NCI-H345 treated with DMSO at 0.1 percent for 48 hours (cell line): ENCODE measurements at regions not wholly inside any gene's neighbourhood (a gene's known extent, or its start where the extent isn't known, plus 50 kb on each side); places are given as distances from the start of the nearest gene placed in this dataset.
A peak's percentile ranks its signal among the peaks of the same experiment; 100 is the strongest.

Experiments
- DNase-seq: peaks from one replicate; lab custom pipeline; 2025; ENCODE audit not compliant: unreplicated experiment; lab: John Stamatoyannopoulos, UW

DNA sequence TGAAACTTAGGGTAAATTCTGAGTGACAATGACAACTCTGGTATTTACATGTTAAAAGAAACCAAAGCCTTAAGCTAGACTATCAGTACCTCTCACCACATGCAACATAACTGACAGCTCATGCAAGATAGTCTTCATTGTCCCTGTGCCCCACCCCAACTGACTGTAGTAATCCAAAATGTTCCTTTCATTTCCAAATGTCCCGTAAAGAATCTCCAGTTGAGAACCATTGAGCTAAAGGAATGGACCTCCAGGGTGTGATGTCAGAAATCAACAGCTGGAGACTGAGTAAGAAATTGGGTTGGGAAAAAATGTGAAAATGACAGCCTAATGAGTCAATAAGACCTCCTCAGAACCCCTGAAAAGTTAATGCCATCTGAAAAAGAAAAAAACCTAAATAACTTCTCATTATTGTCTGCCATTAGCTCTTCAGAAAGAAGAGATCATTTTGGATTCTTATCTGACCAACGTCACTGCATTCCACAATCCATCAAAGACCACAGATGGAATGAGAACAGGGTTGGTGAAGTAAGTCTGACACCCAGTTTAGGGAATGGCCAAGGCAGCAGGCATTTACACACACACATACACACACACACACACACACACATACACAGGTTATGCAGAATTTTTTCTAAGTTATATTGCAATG lies 51.7 kb upstream of the ACVR2A start:
- DNase-seq = no peak

DNA sequence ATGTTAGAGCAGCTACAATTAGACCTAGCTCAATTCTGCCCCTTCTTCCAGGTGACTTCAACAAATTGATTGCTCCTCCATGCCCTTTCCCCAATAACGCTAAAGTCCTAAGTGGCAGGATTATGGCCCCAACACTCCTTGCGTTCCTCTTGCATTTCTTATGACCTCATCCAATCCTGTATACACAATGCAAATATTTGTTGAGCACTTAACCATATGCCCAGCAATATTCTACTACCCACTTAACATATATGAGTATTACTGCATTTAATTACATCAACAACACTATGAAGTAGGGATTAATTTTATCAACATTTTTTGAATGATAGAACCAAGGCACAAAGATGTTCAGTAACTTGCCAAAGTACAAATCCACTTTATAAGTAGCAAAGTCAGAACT lies 54.2 kb upstream of the ACVR2A start:
- DNase-seq = no peak

DNA sequence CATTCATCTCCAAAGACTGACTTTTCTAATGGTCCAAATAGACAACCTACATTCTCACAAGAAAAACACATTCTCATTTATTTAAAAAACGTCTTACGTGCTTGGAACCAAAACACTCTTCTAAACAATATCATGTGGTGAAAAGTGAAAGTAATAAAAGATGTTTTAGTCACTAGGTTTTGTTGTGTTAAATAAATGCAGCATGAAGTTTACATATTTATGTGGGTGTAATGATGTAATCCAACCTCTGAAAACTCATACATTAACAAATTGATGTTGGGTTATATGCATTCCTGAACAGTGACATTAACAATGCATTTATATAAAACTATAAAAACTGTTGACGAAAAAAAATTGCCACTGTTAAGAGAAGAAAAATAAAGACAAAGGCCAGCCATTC lies 55.1 kb upstream of the ACVR2A start:
- no peak for DNase-seq

DNA sequence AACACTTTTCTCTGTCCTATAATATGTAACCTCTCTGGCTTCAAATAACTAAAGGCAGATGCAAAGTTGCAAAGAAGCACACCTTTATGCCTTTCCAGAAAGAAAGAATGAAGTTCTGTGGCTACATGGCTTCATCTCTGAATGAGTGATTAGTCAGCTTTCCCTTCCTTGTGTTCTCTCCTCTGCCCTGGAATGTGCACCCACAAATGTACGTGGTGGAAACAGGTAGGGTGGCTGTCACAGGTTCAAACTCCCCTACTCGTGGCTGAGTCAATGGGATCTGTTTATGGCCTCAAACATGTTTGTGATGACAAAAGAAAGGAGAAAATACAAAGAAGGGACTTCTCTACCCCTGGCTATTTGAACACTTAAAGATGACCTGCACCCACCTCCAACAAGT lies 55.5 kb upstream of the ACVR2A start:
- DNase-seq = no peak

DNA sequence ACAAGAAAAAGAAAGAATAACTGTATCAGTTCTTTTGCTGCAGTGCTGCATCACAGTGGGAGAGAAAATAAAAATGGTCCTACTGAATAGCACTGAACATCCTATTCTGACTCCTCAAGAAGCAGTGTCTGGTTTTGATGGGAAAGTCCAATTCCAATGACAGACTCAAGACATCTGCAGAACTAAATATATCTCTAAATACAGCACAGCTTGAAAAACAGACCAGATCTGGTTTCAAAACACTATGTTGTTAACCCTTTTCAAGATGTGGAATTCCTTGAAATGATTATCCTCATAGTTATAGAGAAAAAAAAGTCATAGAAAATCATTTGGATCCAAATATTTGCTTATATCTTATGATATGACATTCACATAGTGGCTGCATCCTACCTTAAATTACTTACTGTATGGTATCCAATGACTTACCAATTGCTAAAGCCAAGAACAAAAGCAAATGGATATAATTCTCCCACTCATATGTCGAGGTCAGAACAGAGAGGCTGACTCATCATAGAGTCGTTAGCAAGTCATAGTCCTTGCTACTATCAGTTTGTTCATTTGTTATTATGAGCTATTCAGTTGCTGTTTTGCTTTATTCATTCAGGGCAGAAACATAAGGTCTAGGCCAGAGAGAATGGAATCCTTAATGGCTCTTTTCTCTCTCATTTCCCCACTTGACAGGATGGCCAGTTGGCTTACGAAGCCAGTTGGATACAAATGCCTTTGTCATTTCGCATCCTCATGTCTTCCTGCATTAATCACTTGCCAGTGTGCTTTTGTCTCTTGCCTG lies 62.5 kb upstream of the ACVR2A start:
- DNase-seq = no peak

DNA sequence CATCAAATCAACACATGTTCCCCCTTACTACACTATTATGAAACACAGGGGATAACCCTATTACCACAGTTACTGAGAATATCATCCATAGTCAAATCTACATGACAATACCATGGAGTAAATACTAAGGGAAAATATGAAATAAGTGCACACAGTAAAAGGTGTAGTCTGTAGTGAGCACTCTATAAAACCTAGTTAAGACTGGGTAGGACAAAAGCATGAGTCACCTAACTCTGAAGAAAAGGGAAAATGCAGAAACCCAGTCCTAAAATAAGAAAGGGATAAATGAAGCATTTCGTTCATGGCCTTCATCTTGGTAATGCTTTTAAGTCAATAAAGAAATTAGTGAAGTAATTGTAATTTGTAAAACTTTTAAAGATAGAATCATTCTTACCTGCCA lies 65.4 kb upstream of the ACVR2A start:
- DNase-seq = no peak

DNA sequence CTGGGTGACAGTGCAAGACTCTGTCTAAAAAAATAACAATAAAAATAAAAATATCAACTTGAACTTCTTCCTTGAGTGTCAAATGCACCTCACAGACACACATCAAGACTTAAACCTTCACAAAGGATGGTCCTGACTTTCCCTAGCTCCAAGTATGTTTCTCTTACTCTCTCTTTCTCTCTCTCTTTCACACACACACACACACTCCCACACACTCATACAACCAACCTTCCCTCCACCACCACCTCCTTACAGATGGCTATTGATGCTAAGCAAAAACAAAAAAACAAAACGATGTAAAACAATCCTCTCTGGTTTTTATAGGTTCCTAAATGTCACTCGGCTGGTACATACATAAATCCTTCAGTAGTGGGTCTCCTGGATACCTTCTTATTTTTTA lies 67.4 kb upstream of the ACVR2A start:
- DNase-seq = no peak

DNA sequence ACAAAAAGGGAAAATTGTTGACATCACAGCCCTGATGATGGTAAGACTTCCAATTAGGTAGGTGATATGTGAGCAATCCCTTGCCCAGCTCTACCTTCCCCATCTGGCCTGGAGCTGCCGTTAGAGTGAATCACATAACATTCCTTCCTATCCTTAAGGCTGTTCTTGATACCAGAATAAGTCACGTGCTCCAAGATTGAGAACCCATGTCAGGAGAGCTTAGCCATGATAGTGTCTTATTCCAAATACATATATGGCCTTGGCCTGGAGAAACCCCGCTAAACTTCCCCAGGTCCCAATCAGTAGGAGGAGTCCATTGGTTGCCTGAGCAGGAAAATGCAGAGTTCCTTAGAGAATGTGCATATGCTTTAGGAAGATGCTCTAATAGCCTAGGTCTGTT lies 70.0 kb upstream of the ACVR2A start:
- DNase-seq = no peak

DNA sequence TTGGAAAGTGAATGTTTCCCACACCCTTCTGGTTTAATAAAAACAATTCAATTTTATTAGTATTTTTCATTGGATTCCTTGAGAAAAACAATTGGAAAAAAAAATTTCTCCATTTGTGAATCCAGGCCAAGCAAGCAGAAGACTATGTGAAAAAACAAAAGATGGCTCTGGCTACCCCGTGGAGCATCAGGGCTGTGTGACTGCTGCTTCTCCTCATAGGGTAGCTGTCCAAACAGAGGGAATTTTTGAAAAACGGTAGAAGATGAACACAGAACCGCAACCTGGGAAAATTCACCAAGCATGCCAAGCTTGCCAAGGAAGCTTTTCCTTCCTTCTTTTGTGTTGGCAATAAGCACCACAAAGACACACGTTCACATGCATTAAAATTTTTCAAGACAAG lies 71.3 kb upstream of the ACVR2A start:
- no peak for DNase-seq

DNA sequence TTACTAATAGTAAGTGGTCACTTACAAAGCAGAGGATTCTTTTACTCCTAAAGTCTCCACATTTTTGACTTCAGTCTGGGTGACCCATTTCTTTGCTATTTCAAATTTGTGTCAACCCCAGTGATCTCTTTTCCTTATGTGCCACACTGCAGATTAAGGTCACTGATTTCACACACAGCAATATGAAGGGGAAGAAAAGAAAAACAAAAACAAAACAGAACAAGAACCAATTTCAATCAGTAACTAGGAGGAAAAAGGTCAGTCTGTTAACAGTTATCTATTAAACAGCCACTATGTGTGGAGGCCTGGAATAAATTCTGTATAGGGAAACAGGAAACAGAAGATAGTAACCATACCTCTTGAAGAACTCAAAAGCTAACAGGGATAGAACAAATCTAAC lies 72.0 kb upstream of the ACVR2A start:
- DNase-seq = no peak

DNA sequence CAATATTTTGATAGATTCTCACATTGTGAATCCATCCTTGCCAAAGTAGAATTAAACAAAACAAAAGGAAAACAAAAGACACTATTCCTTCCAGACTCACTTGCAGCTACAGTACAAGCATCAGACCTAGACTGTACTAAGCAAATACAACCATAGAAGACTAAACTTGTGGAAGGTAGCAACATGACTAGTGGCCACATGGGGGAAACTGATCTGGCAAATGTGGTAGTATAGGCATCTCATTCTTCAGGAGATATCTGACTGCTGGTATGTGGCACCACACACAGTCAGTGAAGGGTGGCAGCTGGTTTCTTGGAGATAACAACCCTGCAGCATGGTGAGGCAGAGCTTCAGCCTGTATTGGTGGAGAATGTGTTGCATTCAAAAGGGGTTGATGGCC lies 81.0 kb upstream of the ACVR2A start:
- DNase-seq = no peak

DNA sequence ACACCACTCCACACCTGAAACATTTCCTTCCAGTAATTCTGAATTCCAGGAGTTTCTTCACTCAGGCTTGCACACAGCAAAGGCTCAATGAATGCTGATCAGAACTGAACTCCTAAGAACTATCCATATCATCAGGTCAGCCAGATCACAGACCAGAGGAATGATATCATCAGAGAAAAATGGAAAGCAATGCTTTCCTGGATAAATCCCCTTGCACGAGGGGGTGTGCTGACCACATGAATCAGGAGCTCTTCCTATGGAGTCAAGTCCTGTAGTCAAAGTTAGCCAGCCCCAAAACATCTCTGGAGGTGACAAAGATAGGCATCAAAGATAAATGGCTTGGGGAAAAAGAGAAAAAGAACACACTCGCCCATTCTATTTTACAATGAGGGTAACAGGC lies 83.8 kb upstream of the ACVR2A start:
- no peak for DNase-seq

DNA sequence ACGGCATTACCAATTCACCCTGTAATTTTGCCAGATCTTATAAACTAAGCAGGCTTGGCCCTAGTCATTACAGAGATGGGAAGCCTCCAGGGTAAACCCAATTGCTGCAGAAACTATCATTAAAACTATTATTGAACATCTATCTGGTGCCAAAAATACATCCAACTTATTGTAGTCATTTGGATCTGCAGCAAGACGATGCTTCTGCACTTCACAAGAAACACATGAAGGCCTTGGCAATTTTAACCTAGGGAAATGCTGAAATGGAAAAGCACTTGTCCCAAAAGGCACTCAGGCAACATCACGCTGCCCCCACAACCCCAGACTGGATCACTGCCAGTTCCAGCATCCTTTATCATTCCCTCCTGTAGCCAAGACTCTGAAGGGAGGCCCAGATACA lies 85.3 kb upstream of the ACVR2A start:
- no peak for DNase-seq

DNA sequence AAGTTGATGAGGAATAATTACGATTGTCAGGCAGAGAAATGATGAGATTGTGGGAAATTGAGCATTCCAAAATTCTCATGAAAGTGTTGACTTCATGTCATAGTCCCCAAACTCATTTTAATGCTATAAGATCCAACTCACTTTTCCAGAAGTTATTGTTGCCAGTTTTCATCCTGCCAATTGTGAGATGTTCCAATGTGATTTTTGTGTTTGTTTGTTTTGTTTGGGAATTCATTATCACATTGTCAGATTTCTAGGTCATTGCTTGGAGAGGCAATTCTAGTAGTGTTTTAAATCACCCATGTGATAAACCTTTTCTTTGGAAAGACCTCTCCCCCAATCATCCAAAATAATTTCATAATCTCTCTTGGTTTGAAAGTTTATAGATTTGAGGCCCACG lies 86.0 kb upstream of the ACVR2A start:
- no peak for DNase-seq

DNA sequence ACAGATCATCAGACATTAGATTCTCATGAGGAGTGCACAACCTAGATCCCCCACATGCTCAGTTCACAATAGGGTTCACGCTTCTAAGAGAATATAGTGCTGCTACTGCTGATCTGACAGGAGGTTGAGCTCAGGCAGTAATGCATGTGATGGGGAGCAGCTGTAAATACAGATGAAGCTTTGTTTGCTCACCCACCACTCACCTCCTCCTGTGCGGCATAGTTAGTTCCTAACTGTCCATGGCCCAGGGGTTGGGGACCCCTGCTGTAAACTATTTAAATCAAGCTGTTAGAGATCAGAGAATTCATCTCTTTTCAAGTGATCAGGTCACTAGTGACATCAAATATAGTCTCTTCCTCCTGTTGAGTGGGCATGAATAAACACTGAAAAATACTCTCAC lies 88.8 kb upstream of the ACVR2A start:
- peak; percentile 69 for DNase-seq

DNA sequence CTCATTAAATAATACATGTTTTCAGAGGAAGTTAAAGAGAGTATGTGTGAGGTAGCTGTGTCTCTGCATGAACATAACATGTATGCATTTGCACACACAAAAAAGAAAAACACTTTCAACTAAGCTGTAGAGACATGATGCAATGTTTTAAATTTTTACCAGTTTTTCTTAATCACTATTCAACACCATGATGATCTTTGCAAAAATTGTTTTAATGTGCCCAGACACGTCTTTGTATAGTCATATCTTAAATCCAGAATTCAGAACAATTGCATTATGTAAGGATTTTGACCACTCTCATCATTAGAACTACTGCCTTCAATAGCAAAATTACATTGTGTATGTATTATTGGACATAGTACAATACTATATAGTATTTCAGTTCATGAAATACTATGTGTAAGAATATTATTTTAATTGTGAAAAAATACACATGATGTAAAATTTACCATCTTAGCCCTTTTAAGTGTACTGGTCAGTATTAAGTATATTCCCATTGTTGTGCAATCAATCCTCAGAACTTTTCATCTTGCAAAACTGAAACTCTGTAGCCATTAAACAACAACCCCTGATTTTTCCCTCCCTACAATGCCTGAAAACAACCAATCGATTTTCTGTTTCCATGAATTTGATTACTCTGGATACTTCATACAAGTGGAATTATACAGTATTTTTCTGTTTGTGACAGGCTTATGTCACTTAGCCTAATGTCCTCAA lies 104.5 kb upstream of the ACVR2A start:
- no peak for DNase-seq

DNA sequence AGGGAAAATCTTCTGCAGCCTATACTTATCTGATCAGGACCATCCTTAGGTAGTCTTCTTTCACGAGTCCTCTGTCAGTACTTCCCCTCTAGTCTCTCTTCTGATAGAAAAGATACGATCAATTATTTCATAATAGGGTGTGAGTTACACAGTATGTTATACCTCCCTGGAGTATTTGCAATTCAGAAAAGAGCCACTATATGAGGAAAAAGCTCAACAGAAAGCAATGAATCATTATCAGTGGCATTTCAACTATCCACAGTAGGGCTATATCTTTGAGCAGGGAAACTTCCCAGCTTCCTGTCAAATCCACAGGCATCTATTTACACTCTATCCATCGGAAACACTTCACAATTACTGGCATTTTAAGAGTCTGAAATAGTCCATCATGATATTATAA lies 105.3 kb upstream of the ACVR2A start:
- DNase-seq = no peak

DNA sequence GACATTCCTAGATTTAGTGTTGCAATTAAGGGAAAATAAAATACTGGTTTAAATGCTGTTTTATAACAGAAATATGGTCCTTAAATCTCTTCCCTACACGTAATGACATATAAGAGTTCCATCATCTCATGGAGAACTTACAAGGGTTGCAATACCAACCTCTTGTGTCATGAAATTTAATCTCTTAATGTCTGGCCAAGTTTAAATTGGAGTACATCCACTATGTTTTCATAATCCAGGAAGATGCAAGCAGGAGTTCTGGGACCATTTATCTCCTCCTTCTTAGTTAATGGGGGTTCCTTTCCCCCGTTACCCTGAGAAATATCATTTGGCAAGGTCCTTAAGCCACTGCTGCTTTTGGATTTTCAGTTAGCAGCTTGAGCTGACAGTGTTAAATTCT lies 126.0 kb upstream of the ACVR2A start:
- no peak for DNase-seq

DNA sequence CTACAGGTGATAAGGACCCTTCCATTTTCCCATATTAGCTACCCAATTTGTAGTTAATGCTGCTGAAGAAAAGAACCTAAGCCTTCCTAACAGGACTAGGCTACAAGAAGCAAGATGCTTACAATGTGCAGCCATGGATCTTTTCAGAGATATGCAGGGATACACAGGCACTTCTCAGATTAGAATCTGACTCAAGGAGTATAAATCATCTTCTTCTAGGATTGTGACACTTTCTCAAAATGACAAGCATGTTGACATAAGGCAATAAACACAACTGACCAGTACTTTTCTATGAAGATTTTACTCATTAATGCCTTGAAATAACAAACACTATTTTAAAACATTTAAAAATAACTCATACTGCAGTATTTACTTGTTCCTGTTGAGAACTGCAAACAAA lies 127.9 kb upstream of the ACVR2A start:
- DNase-seq = no peak

DNA sequence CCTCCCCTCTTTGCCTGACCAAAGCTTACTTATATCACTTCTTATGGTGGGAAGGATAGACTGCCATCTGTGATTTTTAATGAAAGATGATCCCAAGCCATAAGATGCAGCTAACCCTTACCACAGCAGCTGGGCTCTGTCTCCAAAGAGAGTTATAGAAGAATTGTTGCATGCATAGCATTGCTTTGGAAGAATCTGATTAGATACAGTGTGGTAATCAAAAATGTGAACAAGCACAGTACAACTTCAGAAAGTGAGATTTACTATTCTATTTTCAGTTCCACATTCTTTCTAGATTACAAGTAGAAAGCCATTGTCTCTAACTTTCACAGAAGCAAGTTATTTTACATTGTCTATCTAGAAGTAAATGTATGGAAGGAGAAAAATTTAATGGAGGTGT lies 129.0 kb upstream of the ACVR2A start:
- no peak for DNase-seq

DNA sequence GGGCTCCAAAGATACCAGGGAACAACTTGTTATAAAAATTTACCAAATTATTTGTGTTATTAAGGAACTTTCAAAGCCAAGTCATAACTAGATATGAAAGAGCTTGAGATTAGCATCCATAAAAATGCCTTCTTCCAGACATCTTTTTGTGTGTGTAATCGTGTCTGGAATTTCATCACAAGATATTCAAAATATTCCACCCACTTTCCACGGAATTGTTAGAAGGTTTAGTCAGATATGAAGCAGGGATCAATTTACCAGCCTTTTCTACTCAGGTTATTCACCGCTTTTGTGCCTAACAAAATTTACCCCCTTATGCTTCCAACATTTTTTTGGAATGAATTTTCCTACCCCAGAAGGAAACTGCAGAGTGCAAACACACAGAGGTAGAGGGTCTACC lies 130.2 kb upstream of the ACVR2A start:
- DNase-seq = no peak

DNA sequence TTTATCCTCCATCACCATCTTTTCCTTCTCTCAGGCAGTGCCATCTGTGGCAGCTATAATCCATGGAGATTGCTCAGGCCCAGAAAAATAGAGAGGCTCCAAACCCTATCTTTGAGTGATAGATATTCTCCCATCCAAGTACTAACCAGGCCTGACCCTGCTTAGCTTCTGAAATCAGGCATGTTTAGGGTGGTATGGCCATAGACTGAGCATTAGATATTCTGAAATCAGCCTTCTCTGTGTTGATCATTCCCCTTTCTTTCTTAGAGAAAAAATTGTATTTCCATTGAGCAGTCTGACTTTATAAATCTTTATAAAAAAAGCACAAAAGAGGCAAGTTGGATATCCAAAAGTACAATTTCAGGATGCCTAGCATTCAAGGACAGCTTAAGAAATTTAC lies 131.5 kb upstream of the ACVR2A start:
- no peak for DNase-seq
